IMR-90 (cell line): ENCODE measurements at regions not wholly inside any gene's neighbourhood (a gene's known extent, or its start where the extent isn't known, plus 50 kb on each side); places are given as distances from the start of the nearest gene placed in this dataset.

Experiments used
- ATAC-seq: fragments of 200-7000 bp; cut with Tn5 transposase; 2 replicates; pipeline ENCODE4 v1.9.1; 2020; ENCODE audit warnings: low read depth, mild to moderate bottlenecking, moderate library complexity
- BruUV-seq: library from RNA; stranded (reverse); fragments of 400-500 nt; replicated peaks from 2 replicates; lab custom pipeline; 2021; lab: Mats Ljungman, UMichigan
- CTCF ChIA-PET: fragments of 300-600 bp; formaldehyde crosslinking; extraction: SDS; loops from one replicate; lab custom pipeline; 2021; ENCODE audit warnings: antibody characterized with exemption; lab: Yijun Ruan, JAX
- POLR2A ChIA-PET: fragments of 300-600 bp; sonication (Branson Sonifier 250); formaldehyde crosslinking; loops from one replicate; lab custom pipeline; 2022; ENCODE audit warnings: antibody characterized with exemption; ENCODE audit not compliant: unreplicated experiment; lab: Charles Lee
- DNase-seq: peaks from one replicate; pipeline ENCODE4 v3.0.0; 2013
- H2AFZ ChIP-seq: replicated peaks from 2 replicates; pipeline ENCODE3; 2013; ENCODE audit warnings: low read length, mild to moderate bottlenecking; ENCODE audit not compliant: poor library complexity
- H2AK5ac ChIP-seq: 2 replicates; pipeline ENCODE4 v1.6.1; 2013; ENCODE audit warnings: low read depth, low read length, inconsistent platforms
- H2AK9ac ChIP-seq: replicated peaks from 2 replicates; pipeline ENCODE3; 2013; ENCODE audit warnings: mild to moderate bottlenecking, low read depth, low read length, moderate library complexity; ENCODE audit not compliant: poor library complexity
- H2BK120ac ChIP-seq: 2 replicates; pipeline ENCODE4 v1.6.1; 2013; ENCODE audit warnings: low read depth, low read length, inconsistent platforms
- H2BK15ac ChIP-seq: 3 replicates; pipeline ENCODE4 v1.6.1; 2013; ENCODE audit warnings: low read depth, low read length, inconsistent platforms
- H2BK20ac ChIP-seq: 2 replicates; pipeline ENCODE4 v1.6.1; 2013; ENCODE audit warnings: low read depth, mild to moderate bottlenecking, inconsistent platforms, low read length, moderate library complexity
- H2BK5ac ChIP-seq: 2 replicates; pipeline ENCODE4 v1.6.1; 2013; ENCODE audit warnings: mild to moderate bottlenecking, low read depth, low read length, inconsistent platforms; ENCODE audit not compliant: poor library complexity, severe bottlenecking
- H3K14ac ChIP-seq: replicated peaks from 2 replicates; pipeline ENCODE4 v1.6.1; 2013; ENCODE audit warnings: low read depth, low read length, inconsistent platforms
- H3K18ac ChIP-seq: 2 replicates; pipeline ENCODE4 v1.6.1; 2013; ENCODE audit warnings: low read depth, low read length, control low read depth
- H3K23ac ChIP-seq: 2 replicates; pipeline ENCODE4 v1.6.1; 2013; ENCODE audit warnings: low read depth, low read length, inconsistent platforms
- H3K27ac ChIP-seq: 2 replicates; pipeline ENCODE4 v1.5.1; 2013; ENCODE audit warnings: mild to moderate bottlenecking, control low read depth, low read length; ENCODE audit not compliant: insufficient read depth
- H3K27me3 ChIP-seq: 2 replicates; pipeline ENCODE4 v1.6.1; 2013; ENCODE audit warnings: low read length; ENCODE audit not compliant: control insufficient read depth, insufficient read depth
- H3K36me3 ChIP-seq: 2 replicates; pipeline ENCODE4 v1.6.1; 2013; ENCODE audit warnings: low read length, mixed read lengths; ENCODE audit not compliant: control insufficient read depth, insufficient read depth
- H3K4ac ChIP-seq: 2 replicates; pipeline ENCODE4 v1.6.1; 2013; ENCODE audit warnings: low read depth, low read length, inconsistent platforms
- H3K4me1 ChIP-seq: 2 replicates; pipeline ENCODE4 v1.6.1; 2013; ENCODE audit warnings: low read length, mixed read lengths; ENCODE audit not compliant: control insufficient read depth, insufficient read depth
- H3K4me2 ChIP-seq: 2 replicates; pipeline ENCODE4 v1.6.1; 2013; ENCODE audit warnings: low read depth, mild to moderate bottlenecking, control low read depth, low read length, moderate library complexity
- H3K4me3 ChIP-seq: 2 replicates; pipeline ENCODE4 v1.5.1; 2013; ENCODE audit warnings: low read depth, mild to moderate bottlenecking, control low read depth, low read length, moderate library complexity; ENCODE audit not compliant: insufficient read depth
- H3K56ac ChIP-seq: 2 replicates; pipeline ENCODE4 v1.6.1; 2013; ENCODE audit warnings: low read length, inconsistent platforms; ENCODE audit not compliant: insufficient read depth; ENCODE audit errors: extremely low read depth
- H3K79me1 ChIP-seq, 2 experiments: 2 replicates each; pipeline ENCODE4 v1.6.1; 2013; ENCODE audit warnings: low read length in 2 of 2, inconsistent platforms in 1 of 2, low read depth in 1 of 2
- H3K9ac ChIP-seq: 2 replicates; pipeline ENCODE4 v1.6.1; 2013; ENCODE audit warnings: low read depth, low read length, control low read depth
- H3K9me1 ChIP-seq: 2 replicates; pipeline ENCODE4 v1.6.1; 2013; ENCODE audit warnings: low read length, inconsistent platforms; ENCODE audit not compliant: insufficient read depth
- H3K9me3 ChIP-seq: 2 replicates; pipeline ENCODE4 v1.6.1; 2013; ENCODE audit warnings: low read length; ENCODE audit not compliant: control insufficient read depth, insufficient read depth
- H4K20me1 ChIP-seq: 2 replicates; pipeline ENCODE4 v1.6.1; 2013; ENCODE audit warnings: low read length, inconsistent platforms; ENCODE audit not compliant: insufficient read depth
- H4K5ac ChIP-seq: 2 replicates; pipeline ENCODE4 v1.6.1; 2013; ENCODE audit warnings: mild to moderate bottlenecking, low read depth, low read length, control low read depth
- H4K8ac ChIP-seq, 2 experiments: 2 replicates each; pipeline ENCODE4 v1.6.1; 2013; ENCODE audit warnings: low read depth in 2 of 2, low read length in 2 of 2, control low read depth in 1 of 2, inconsistent platforms in 1 of 2
- H4K91ac ChIP-seq: 2 replicates; pipeline ENCODE4 v1.6.1; 2013; ENCODE audit warnings: low read depth, low read length, inconsistent platforms; ENCODE audit not compliant: insufficient read depth
- BHLHE40 ChIP-seq: fragments of 150-350 bp; IDR thresholded peaks from 2 replicates; pipeline ENCODE4 v1.6.1; 2016; ENCODE audit warnings: mild to moderate bottlenecking, low read depth, low read length
- CEBPB ChIP-seq: IDR thresholded peaks from 2 replicates; pipeline ENCODE4 v1.6.1; 2012; ENCODE audit warnings: low read depth, low read length, improper control_type of control experiment
- CHD1 ChIP-seq: IDR thresholded peaks from 2 replicates; pipeline ENCODE4 v1.6.1; 2012; ENCODE audit warnings: low read depth, low read length, improper control_type of control experiment
- FOS ChIP-seq: fragments of 150-350 bp; IDR thresholded peaks from 2 replicates; pipeline ENCODE4 v1.6.1; 2016; ENCODE audit warnings: low read depth, low read length
- MAFK ChIP-seq: IDR thresholded peaks from 2 replicates; pipeline ENCODE4 v1.6.1; 2012; ENCODE audit warnings: low read depth, low read length, improper control_type of control experiment
- MAZ ChIP-seq: IDR thresholded peaks from 2 replicates; pipeline ENCODE4 v1.6.1; 2012; ENCODE audit warnings: low read depth, mild to moderate bottlenecking, low read length, improper control_type of control experiment, moderate library complexity, borderline replicate concordance
- MXI1 ChIP-seq: IDR thresholded peaks from 2 replicates; pipeline ENCODE4 v1.6.1; 2012; ENCODE audit warnings: low read depth, mild to moderate bottlenecking, low read length, moderate library complexity, borderline replicate concordance
- NFE2L2 ChIP-seq: fragments of 150-350 bp; IDR thresholded peaks from 2 replicates; pipeline ENCODE4 v1.6.1; 2016; ENCODE audit warnings: low read depth, mild to moderate bottlenecking, low read length
- POLR2A ChIP-seq: IDR thresholded peaks from 2 replicates; pipeline ENCODE4 v1.6.1; 2012; ENCODE audit warnings: mild to moderate bottlenecking, low read depth, low read length
- RAD21 ChIP-seq: IDR thresholded peaks from 2 replicates; pipeline ENCODE4 v1.6.1; 2012; ENCODE audit warnings: low read length, improper control_type of control experiment
- RCOR1 ChIP-seq: IDR thresholded peaks from 2 replicates; pipeline ENCODE4 v1.6.1; 2012; ENCODE audit warnings: mild to moderate bottlenecking, low read length, improper control_type of control experiment; ENCODE audit not compliant: insufficient replicate concordance
- RFX5 ChIP-seq: IDR thresholded peaks from 2 replicates; pipeline ENCODE4 v1.8.0; 2012; ENCODE audit warnings: low read depth, mild to moderate bottlenecking, low read length, moderate library complexity
- SMC3 ChIP-seq: fragments of 150-350 bp; IDR thresholded peaks from 2 replicates; pipeline ENCODE4 v1.6.1; 2016; ENCODE audit warnings: low read depth, mild to moderate bottlenecking, antibody characterized with exemption, low read length, moderate library complexity
- WGBS, 2 experiments: methylation state at CpG; one replicate each; pipeline versions ENCODE4 v1.1.5 to v1.1.7; 2013; ENCODE audit warnings: missing lambda C conversion rate in 2 of 2; ENCODE audit not compliant: insufficient read length in 1 of 2; ENCODE audit errors: extremely low coverage in 2 of 2; 5-methylcytosine and 5-hydroxymethylcytosine counted together
- dilution Hi-C: fragments of 300-500 bp; cut with HindIII; formaldehyde crosslinking; loops from one replicate; pipeline ENCODE4 v1.14.3; 2018; ENCODE audit warnings: low sequenced_read_pairs; ENCODE audit not compliant: unreplicated experiment
- in situ Hi-C: fragments of 300-500 bp; cut with MboI; formaldehyde crosslinking; loops from 3 replicates; pipeline ENCODE4 v1.14.3; 2019; ENCODE audit warnings: low sequenced_read_pairs, inconsistent platforms, mixed read lengths
- intact Hi-C: fragments of 100-400 bp; cut with micrococcal nuclease; formaldehyde crosslinking; loops from 2 replicates; pipeline ENCODE4 v1.10.0; 2022
- TF ChIP-seq, protein P1 (sequence below): fragments of 150-350 bp; IDR thresholded peaks from 2 replicates; pipeline ENCODE4 v1.6.1; 2016; ENCODE audit warnings: low read depth, mild to moderate bottlenecking, low read length, moderate library complexity, borderline replicate concordance
- TF ChIP-seq, protein P2 (sequence below): conservative IDR thresholded peaks from 2 replicates; pipeline ENCODE4 v1.5.1; 2012; ENCODE audit warnings: mild to moderate bottlenecking, low read depth, low read length, improper control_type of control experiment

DNA sequence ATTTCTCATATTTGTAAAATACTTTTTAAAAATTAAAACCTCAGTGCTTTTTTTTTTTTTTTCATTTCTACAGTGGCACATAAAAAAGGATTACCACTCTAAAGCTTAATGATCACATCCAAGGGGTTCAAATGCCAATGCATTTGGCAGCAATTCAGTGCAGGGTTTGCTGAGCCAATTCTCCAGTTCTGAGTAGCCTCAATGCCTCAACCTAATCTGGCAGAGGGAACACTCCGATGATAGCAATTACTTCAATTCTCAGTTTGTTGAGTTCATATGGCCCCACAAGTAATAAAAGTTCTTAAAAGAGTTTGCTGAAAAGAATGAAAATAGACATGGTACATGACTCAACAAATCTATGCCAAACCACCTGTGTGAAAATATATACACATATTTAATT, 79.3 kb upstream of the RBMS3 start:
- WGBS, 2 experiments, result no CpG with 5 or more reads among the region's 1 CpG
- DNase-seq (no peak), ATAC-seq (no peak)
- no peaks in the 10 kb centered on the region for H3K27me3 ChIP-seq
- no peaks in the 10 kb centered on the region for H3K9me3 ChIP-seq
- H3K4me2 ChIP-seq, result no peak overlapping the region
- no peaks in the 10 kb centered on the region for H4K20me1 ChIP-seq
- peak overlapping the region; percentile 89 for H2BK120ac ChIP-seq
- H3K27ac ChIP-seq, result no peak overlapping the region
- no peaks in the 10 kb centered on the region for H3K79me1 ChIP-seq
- H2BK5ac ChIP-seq, result peak overlapping the region; percentile 47
- H2AK5ac ChIP-seq, result peak overlapping the region; percentile 93
- no peak overlapping the region for H3K4me3 ChIP-seq
- dilution Hi-C loops, result no loop called here
- intact Hi-C loops, result no loop called here
- no peak overlapping the region for H3K56ac ChIP-seq
- peak overlapping the region; percentile 65 to 73; a peak in 2 of 4 replicates for H4K8ac ChIP-seq
- peaks cover 10% of the 10 kb centered on the region; the same call in 1 of the 2 replicates for H3K4me1 ChIP-seq
- no peak overlapping the region for H4K5ac ChIP-seq
- peak overlapping the region; percentile 71; the same call in 1 of the 2 replicates for H4K91ac ChIP-seq
- ChIA-PET CTCF (no interaction called here), POLR2A (interaction anchor here (0.6 kb wide), 1 partner anchor 62 kb away, joined by 10 read pairs; no protein-coding TSS in a partner anchor)
- H2BK15ac ChIP-seq, result peak overlapping the region; percentile 98; the same call in 2 of the 3 replicates
- H2BK20ac ChIP-seq, result peak overlapping the region; percentile 98
- peak overlapping the region; percentile 59 for H2AFZ ChIP-seq
- peak overlapping the region; percentile 38; the same call in 1 of the 2 replicates for H3K23ac ChIP-seq
- in situ Hi-C loops, result no loop called here
- peaks cover 7% of the 10 kb centered on the region; the same call in 1 of the 2 replicates for H3K9me1 ChIP-seq
- no TSS peak for BruUV-seq
- no peak overlapping the region for H3K9ac ChIP-seq
- H3K14ac ChIP-seq, result peak overlapping the region; percentile 81; the same call in 1 of the 2 replicates
- H3K4ac ChIP-seq, result peak overlapping the region; percentile 90
- TF ChIP-seq RCOR1, result no peak
- no peak for TF ChIP-seq CHD1
- TF ChIP-seq, protein P1, sequence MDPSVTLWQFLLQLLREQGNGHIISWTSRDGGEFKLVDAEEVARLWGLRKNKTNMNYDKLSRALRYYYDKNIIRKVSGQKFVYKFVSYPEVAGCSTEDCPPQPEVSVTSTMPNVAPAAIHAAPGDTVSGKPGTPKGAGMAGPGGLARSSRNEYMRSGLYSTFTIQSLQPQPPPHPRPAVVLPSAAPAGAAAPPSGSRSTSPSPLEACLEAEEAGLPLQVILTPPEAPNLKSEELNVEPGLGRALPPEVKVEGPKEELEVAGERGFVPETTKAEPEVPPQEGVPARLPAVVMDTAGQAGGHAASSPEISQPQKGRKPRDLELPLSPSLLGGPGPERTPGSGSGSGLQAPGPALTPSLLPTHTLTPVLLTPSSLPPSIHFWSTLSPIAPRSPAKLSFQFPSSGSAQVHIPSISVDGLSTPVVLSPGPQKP, result no peak
- TF ChIP-seq MAZ, result no peak
- TF ChIP-seq FOS, result no peak
- TF ChIP-seq MXI1, result no peak
- no peak for TF ChIP-seq MAFK
- TF ChIP-seq, protein P2, sequence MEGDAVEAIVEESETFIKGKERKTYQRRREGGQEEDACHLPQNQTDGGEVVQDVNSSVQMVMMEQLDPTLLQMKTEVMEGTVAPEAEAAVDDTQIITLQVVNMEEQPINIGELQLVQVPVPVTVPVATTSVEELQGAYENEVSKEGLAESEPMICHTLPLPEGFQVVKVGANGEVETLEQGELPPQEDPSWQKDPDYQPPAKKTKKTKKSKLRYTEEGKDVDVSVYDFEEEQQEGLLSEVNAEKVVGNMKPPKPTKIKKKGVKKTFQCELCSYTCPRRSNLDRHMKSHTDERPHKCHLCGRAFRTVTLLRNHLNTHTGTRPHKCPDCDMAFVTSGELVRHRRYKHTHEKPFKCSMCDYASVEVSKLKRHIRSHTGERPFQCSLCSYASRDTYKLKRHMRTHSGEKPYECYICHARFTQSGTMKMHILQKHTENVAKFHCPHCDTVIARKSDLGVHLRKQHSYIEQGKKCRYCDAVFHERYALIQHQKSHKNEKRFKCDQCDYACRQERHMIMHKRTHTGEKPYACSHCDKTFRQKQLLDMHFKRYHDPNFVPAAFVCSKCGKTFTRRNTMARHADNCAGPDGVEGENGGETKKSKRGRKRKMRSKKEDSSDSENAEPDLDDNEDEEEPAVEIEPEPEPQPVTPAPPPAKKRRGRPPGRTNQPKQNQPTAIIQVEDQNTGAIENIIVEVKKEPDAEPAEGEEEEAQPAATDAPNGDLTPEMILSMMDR, result no peak
- no peak for TF ChIP-seq BHLHE40
- no peak for TF ChIP-seq SMC3
- TF ChIP-seq POLR2A, result no peak
- TF ChIP-seq CEBPB, result no peak
- no peak for TF ChIP-seq NFE2L2
- TF ChIP-seq RFX5, result no peak
- no peak for TF ChIP-seq RAD21
- no peak overlapping the region for H2AK9ac ChIP-seq
- no peak overlapping the region; the same call in 1 of the 2 replicates for H3K18ac ChIP-seq
- no peaks in the 10 kb centered on the region for H3K36me3 ChIP-seq
